ENCODE measurements at regions not wholly inside any gene's neighbourhood (a gene's known extent, or its start where the extent isn't known, plus 50 kb on each side); places are given as distances from the start of the nearest gene placed in this dataset.
"Not testable (repeated sequence)": the region's sequence is repeated elsewhere in the genome, so short reads cannot be mapped to it uniquely, and the experiment has no call there.

GRCh38 chr12:131395209-131395684 is 315.6 kb upstream of the SFSWAP start:
- not testable (repeated sequence) for TF ChIP-seq POLR2A, CTCF (IDR thresholded peaks at IDR 0.05)

All from uterus (tissue), 2 donors.